ENCODE measurements at regions not wholly inside any gene's neighbourhood (a gene's known extent, or its start where the extent isn't known, plus 50 kb on each side); places are given as distances from the start of the nearest gene placed in this dataset.

DNA sequence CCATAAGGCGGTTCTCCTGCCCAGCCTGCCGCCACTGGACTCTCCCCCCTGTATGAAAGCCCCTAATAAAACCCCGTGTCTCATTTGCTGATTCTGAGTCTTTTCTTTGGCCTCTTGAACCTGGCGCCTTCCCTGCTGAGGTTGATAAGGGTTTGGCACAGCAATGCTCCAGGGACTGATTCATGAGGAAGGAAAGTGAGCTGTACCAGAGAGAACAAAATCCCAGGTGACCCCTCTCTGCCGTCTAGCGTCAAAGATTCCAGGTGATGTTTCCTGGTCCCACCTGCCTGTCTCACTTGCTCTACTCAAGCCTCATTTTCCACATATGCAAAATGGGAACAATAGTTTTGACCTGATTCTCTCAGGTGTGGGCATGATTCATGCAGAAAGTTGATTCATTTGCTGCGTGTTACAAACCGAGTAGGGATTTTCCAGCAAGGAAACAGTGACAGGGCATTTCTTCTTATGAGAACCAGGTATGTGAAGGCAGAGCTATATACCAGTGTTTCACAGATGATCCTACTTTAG, 730.6 kb upstream of the IGFBP3 start:
- TF ChIP-seq GATA2 (IDR thresholded peaks at IDR 0.05; ENCODE audit: low read depth, low read length) = no peak
- TF ChIP-seq GATA3 (IDR thresholded peaks at IDR 0.05; ENCODE audit: low read depth, low read length) = no peak

DNA sequence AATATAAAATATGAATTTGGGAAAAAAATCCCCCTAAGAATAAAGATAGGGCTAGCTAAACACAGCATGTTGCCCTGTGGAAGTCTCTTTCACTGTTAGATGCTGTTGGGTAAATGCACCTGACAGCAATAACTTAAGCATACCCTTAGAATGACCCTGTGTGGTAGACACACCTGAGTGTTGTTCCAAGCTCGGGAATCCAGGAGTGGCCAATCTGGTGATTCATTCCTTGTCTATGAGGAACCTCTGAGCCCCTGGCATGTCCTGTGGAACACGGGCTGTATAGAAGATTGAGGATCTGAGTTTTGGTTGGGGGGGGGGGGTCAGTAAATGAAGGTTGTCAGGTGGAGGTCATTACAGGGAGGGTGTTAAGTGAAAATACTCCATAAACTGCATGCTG, 730.0 kb upstream of the IGFBP3 start:
- TF ChIP-seq GATA2 (IDR thresholded peaks at IDR 0.05; ENCODE audit: low read depth, low read length) (no peak), GATA3 (IDR thresholded peaks at IDR 0.05; ENCODE audit: low read depth, low read length) (no peak)

DNA sequence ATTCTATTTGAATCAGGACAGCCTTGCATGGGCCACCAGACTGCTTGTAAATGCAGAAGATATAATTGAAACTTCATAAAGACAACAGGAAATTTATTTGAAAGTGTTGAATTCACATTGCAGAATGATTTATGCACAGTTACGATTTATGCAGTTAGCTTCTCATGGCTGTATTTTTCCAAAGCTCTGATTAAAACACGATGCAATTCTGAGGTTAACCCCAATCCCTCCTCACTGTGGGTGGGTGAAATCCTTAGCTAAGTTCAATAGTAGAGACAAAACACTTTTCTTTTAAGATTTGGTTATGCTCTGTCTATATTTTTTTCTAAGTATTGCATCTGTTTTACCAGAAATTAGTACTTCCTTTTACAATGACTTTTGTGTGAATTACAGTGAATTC, 728.8 kb upstream of the IGFBP3 start:
- TF ChIP-seq GATA2 (IDR thresholded peaks at IDR 0.05; ENCODE audit: low read depth, low read length) = no peak
- no peak for TF ChIP-seq GATA3 (IDR thresholded peaks at IDR 0.05; ENCODE audit: low read depth, low read length)

DNA sequence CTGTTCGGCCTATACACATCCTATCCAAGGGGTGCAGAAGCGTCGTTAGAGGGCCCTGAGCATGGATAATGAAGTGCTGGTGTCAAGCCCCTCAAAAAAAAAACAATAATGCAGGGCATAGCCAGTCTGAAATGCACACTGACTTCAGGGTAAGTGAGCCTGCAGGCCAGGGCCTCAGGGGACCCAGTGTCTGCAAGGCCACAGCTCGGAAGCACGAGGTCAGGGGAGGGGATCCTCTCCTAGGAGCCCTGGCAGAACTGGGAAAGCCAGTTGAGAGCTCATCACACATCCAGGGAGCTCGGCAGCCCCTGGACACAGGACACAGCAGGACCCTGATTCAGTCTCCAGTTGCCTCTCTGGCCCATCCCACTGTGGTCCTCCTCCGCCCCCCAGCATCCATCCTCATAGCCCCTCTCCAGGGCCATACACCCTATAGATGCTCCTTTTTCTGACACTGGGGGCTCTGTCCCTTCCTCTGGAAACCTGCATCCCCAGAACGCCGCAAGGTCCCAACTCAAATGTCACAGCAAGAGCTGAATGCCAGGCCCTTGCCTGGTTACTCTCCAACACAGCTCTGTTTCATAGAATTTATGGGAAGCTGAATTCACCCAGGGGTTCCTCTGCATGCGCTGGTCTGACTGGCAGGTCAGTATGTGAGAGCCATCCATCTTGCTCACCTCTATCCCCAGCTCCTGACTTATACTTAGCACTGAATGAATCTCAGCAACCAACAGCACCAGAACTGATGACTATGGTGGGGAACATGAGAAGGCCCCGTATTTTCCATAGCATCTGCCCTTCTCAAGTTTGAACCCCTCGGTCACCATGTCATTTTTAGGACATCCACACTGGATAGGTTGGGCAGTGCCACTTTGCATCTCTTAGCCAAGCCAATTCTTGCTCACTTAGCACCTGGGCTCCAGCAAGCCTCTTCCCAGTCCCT, 717.0 kb upstream of the IGFBP3 start:
- TF ChIP-seq GATA3 (IDR thresholded peaks at IDR 0.05; ENCODE audit: low read depth, low read length) (no peak), GATA2 (IDR thresholded peaks at IDR 0.05; ENCODE audit: low read depth, low read length) (no peak)

DNA sequence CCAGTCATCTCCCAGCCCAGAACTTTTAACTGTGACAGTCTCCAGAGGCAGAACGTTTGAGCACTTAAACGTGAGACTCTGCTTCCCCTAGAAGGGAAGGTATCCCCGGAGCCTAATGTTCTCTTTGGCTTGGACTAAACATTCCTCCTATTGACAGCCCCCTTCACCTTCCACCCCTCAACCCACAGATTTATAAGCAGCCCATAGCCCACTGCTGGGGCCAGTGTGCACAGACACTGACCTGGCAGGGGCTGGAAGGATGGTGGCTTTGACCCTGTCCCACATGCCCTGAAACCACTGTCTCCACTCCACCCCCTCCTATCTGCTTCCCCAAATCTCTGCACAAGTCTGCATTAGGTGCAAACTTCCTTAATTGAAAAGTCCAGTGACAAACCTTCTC, 715.0 kb upstream of the IGFBP3 start:
- TF ChIP-seq GATA2 (IDR thresholded peaks at IDR 0.05; ENCODE audit: low read depth, low read length) (no peak), GATA3 (IDR thresholded peaks at IDR 0.05; ENCODE audit: low read depth, low read length) (no peak)

- no peak for TF ChIP-seq GATA3 (IDR thresholded peaks at IDR 0.05; ENCODE audit: low read depth, low read length)
- no peak for TF ChIP-seq GATA2 (IDR thresholded peaks at IDR 0.05; ENCODE audit: low read depth, low read length)
Measured at GRCh38 chr7:46633630-46634240, 712.7 kb upstream of the IGFBP3 start.

- no peak for TF ChIP-seq GATA2 (IDR thresholded peaks at IDR 0.05; ENCODE audit: low read depth, low read length)
Measured at GRCh38 chr7:46633200-46633599, 712.1 kb upstream of the IGFBP3 start.

GRCh38 chr7:46630031-46630430, 709.0 kb upstream of the IGFBP3 start:
- no peak for TF ChIP-seq GATA2 (IDR thresholded peaks at IDR 0.05; ENCODE audit: low read depth, low read length)
- TF ChIP-seq GATA3 (IDR thresholded peaks at IDR 0.05; ENCODE audit: low read depth, low read length) = no peak

DNA sequence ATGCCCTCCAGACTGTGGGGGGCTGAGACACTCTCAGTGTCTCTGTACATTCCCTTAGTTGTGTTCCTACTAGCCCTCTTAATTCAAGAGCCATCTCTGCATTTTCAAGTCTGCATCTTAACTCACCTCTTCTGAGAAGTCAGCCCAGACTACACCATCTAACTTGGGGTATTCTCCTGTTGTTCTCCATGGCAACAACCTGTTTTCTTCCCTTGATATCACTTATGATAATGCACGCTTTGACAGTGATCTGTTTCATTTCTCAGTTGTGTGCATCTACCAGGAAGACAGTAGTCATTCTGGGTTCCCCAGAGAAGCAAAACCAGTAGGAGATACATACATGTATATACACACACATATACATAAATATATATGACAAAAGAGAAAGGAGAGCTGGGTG, 707.3 kb upstream of the IGFBP3 start:
- no peak for TF ChIP-seq GATA2 (IDR thresholded peaks at IDR 0.05; ENCODE audit: low read depth, low read length)
- no peak for TF ChIP-seq GATA3 (IDR thresholded peaks at IDR 0.05; ENCODE audit: low read depth, low read length)

DNA sequence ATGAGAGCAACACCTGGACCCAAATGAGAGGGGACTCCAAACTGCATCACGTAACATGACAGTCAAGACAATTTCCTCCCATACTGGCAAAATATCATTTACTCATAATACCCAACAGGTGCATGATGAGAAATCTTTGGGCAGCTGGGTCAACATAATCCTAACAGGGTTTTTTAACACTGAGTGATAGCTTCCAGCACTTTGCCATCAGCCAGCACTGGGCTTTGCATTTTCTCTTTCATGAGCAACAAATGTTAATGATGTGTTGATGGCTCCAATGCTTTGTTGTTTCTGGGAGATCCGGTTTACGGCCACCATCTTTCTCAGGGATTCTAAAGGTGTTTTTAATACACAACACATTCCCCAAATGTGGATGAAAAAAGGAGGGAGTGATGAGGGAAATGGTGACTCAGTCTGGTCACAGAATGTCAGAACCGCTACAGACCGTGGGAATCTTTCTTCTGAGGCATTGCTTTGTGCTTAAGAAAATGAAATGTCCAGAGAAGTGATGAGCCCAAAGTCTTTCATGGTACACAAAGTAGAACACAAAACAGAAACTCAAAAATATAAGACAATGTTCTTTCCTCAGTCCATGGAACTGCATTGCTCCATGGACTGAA, 705.7 kb upstream of the IGFBP3 start:
- TF ChIP-seq GATA2 (IDR thresholded peaks at IDR 0.05; ENCODE audit: low read depth, low read length) (no peak), GATA3 (IDR thresholded peaks at IDR 0.05; ENCODE audit: low read depth, low read length) (no peak)

- TF ChIP-seq GATA3 (IDR thresholded peaks at IDR 0.05; ENCODE audit: low read depth, low read length) (no peak), GATA2 (IDR thresholded peaks at IDR 0.05; ENCODE audit: low read depth, low read length) (no peak)
Measured at GRCh38 chr7:46626261-46626660, 705.2 kb upstream of the IGFBP3 start.

DNA sequence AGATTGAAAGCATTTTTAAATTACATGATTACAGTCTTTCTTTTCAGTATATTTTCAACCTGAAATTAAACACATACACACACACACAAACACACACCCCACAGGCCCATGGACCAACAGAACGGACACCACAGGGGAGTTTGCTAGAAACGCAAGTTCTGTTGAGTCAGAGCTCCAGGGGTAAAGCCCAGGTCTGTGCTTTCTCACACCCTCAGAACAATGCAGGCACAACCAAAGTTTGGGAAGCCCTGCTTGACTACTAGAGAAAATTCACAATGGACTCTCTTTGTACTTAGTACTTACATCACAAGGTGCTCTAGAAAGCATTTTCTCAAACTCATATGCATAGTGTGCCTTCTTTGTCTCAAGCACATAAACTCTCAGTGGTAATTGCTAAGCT, 704.0 kb upstream of the IGFBP3 start:
- no peak for TF ChIP-seq GATA3 (IDR thresholded peaks at IDR 0.05; ENCODE audit: low read depth, low read length)
- no peak for TF ChIP-seq GATA2 (IDR thresholded peaks at IDR 0.05; ENCODE audit: low read depth, low read length)

GRCh38 chr7:46622251-46622650, 701.2 kb upstream of the IGFBP3 start:
- no peak for TF ChIP-seq GATA3 (IDR thresholded peaks at IDR 0.05; ENCODE audit: low read depth, low read length)
- no peak for TF ChIP-seq GATA2 (IDR thresholded peaks at IDR 0.05; ENCODE audit: low read depth, low read length)

DNA sequence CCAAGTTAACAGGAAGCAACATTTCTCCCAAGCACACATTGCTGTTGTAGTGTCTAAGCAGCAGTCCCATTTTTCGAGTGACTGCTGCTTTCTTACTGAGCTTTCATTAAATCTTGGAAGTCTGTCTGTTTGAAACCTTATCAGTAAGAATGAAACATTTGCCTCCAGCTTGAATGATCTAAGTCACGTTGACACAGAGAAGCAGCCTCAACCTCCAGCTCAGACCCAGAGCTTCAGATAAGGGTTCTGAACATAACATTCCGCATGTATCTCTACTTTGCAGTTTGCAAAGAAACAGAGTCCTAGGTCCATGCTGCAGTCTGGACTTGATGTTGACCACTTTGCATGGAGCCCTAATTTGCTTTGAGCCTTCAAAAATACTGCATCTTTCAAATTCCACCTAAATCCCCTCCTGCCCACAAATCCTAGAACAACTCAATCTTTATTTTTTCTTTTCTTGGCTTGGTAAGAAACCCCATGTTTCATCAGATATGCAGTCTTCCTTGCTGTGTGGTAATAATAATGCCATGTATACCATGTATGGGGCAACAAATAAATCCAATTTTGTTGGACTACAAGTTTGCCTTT, 698.7 kb upstream of the IGFBP3 start:
- TF ChIP-seq GATA3 (IDR thresholded peaks at IDR 0.05; ENCODE audit: low read depth, low read length) (no peak), GATA2 (IDR thresholded peaks at IDR 0.05; ENCODE audit: low read depth, low read length) (no peak)

Measured in SH-SY5Y (cell line).